ENCODE measurements at regions not wholly inside any gene's neighbourhood (a gene's known extent, or its start where the extent isn't known, plus 50 kb on each side); places are given as distances from the start of the nearest gene placed in this dataset.

- H3K27me3 ChIP-seq: no peaks in the 10 kb centered on the region
- no peak overlapping the region for H3K27ac ChIP-seq
- H3K4me3 ChIP-seq: no peak overlapping the region
- no peaks in the 10 kb centered on the region for H3K36me3 ChIP-seq
- H3K4me1 ChIP-seq: no peaks in the 10 kb centered on the region
- DNase-seq (ENCODE audit: low spot score in 2 of 2): no peak
- TF ChIP-seq POLR2A (IDR thresholded peaks at IDR 0.05): no peak
- no peak for TF ChIP-seq POLR2AphosphoS5 (IDR thresholded peaks at IDR 0.05)
- peaks cover 14% of the 10 kb centered on the region for H3K9me3 ChIP-seq
Measured at GRCh38 chr2:183428881-183429280, 304.6 kb downstream of the NUP35 start.

GRCh38 chr2:183438541-183438940, 314.3 kb downstream of the NUP35 start:
- no peaks in the 10 kb centered on the region for H3K9me3 ChIP-seq
- H3K27me3 ChIP-seq: no peaks in the 10 kb centered on the region
- H3K36me3 ChIP-seq: no peaks in the 10 kb centered on the region
- H3K4me1 ChIP-seq: no peaks in the 10 kb centered on the region
- no peak for DNase-seq (ENCODE audit: low spot score in 2 of 2)
- WGBS: 67% methylated on average over 2 of the region's 2 CpGs
- TF ChIP-seq EP300 (IDR thresholded peaks at IDR 0.05) (no peak), POLR2A (IDR thresholded peaks at IDR 0.05) (no peak), POLR2AphosphoS5 (IDR thresholded peaks at IDR 0.05) (no peak), CTCF (IDR thresholded peaks at IDR 0.05) (no peak)
- H3K4me3 ChIP-seq: no peak overlapping the region
- H3K27ac ChIP-seq: no peak overlapping the region

- Histone ChIP-seq H3K4me1 (no peaks in the 10 kb centered on the region), H3K27me3 (no peaks in the 10 kb centered on the region), H3K9me3 (peaks cover 3% of the 10 kb centered on the region), H3K27ac (no peak overlapping the region), H3K36me3 (no peaks in the 10 kb centered on the region), H3K4me3 (no peak overlapping the region)
- TF ChIP-seq CTCF (IDR thresholded peaks at IDR 0.05): no peak
- TF ChIP-seq EP300 (IDR thresholded peaks at IDR 0.05): no peak
- no peak for TF ChIP-seq POLR2A (IDR thresholded peaks at IDR 0.05)
- TF ChIP-seq POLR2AphosphoS5 (IDR thresholded peaks at IDR 0.05): no peak
- no peak for DNase-seq (ENCODE audit: low spot score in 2 of 2)
- WGBS: 83% methylated on average over 1 of the region's 1 CpG
Measured at GRCh38 chr2:183455056-183455455, 330.8 kb downstream of the NUP35 start.

GRCh38 chr2:183456177-183456576, 331.9 kb downstream of the NUP35 start:
- 79% methylated on average over 4 of the region's 4 CpGs for WGBS
- Histone ChIP-seq H3K27ac (no peak overlapping the region), H3K4me1 (no peaks in the 10 kb centered on the region), H3K4me3 (no peak overlapping the region), H3K27me3 (no peaks in the 10 kb centered on the region), H3K9me3 (peaks cover 3% of the 10 kb centered on the region), H3K36me3 (no peaks in the 10 kb centered on the region)
- DNase-seq (ENCODE audit: low spot score in 2 of 2): no peak
- no peak for TF ChIP-seq POLR2A (IDR thresholded peaks at IDR 0.05)

GRCh38 chr2:183458460-183458859, 334.2 kb downstream of the NUP35 start:
- H3K9me3 ChIP-seq: peaks cover 3% of the 10 kb centered on the region

GRCh38 chr2:183459466-183459865, 335.2 kb downstream of the NUP35 start:
- 49% methylated on average over 4 of the region's 4 CpGs for WGBS
- Histone ChIP-seq H3K4me1 (no peaks in the 10 kb centered on the region), H3K27me3 (no peaks in the 10 kb centered on the region), H3K9me3 (peaks cover 3% of the 10 kb centered on the region), H3K4me3 (no peak overlapping the region), H3K36me3 (no peaks in the 10 kb centered on the region), H3K27ac (no peak overlapping the region)
- TF ChIP-seq EP300 (IDR thresholded peaks at IDR 0.05) (no peak), POLR2AphosphoS5 (IDR thresholded peaks at IDR 0.05) (no peak), CTCF (IDR thresholded peaks at IDR 0.05) (no peak), POLR2A (IDR thresholded peaks at IDR 0.05) (no peak)
- DNase-seq (ENCODE audit: low spot score in 2 of 2): no peak

More at GRCh38 chr2:183458460-183458859, 334.2 kb downstream of the NUP35 start:
- Histone ChIP-seq H3K4me1 (no peaks in the 10 kb centered on the region), H3K27me3 (no peaks in the 10 kb centered on the region), H3K27ac (no peak overlapping the region), H3K36me3 (no peaks in the 10 kb centered on the region), H3K4me3 (no peak overlapping the region)
- no peak for TF ChIP-seq POLR2A (IDR thresholded peaks at IDR 0.05)
- TF ChIP-seq EP300 (IDR thresholded peaks at IDR 0.05): no peak
- no peak for TF ChIP-seq POLR2AphosphoS5 (IDR thresholded peaks at IDR 0.05)
- no peak for TF ChIP-seq CTCF (IDR thresholded peaks at IDR 0.05)
- WGBS: 84% methylated on average over 3 of the region's 3 CpGs
- DNase-seq (ENCODE audit: low spot score in 2 of 2): no peak

Measured in suprapubic skin (tissue), 4 donors.